NT2/D1 (cell line): ENCODE measurements at regions not wholly inside any gene's neighbourhood (a gene's known extent, or its start where the extent isn't known, plus 50 kb on each side); places are given as distances from the start of the nearest gene placed in this dataset.

Experiments used
- YY1 ChIP-seq: IDR thresholded peaks from 2 replicates; pipeline ENCODE4 v1.6.1; 2011; ENCODE audit not compliant: insufficient read length, insufficient read depth
- ZNF274 ChIP-seq: IDR thresholded peaks from 2 replicates; pipeline ENCODE4 v1.6.1; 2011; ENCODE audit warnings: mild to moderate bottlenecking, low read depth, low read length

DNA sequence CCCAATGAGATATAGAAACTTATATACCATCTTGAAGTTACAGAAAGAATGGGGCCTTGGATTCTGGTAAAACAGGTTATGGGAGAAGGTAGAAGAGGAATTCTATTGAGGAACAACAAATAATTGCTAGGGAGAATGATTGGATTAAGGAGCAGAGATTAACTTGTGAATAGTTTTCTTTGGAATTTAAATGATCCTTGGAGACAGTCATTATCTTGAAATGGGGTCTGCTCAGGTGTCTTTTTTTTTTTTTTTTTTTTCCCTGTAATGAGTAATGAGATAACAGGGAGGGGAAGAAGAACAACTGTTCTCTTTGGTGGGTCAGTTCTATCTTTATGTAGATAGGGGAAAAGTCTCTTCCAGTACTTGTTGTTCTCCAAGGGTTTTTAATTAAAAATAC lies 1406.0 kb downstream of the RPA4 start:
- TF ChIP-seq YY1 (no peak), ZNF274 (no peak)
